Neural cell (in vitro differentiated cells): ENCODE measurements at regions not wholly inside any gene's neighbourhood (a gene's known extent, or its start where the extent isn't known, plus 50 kb on each side); places are given as distances from the start of the nearest gene placed in this dataset.

Source experiments
- H2AFZ ChIP-seq: fragments of 200-600, 300-800 bp; sonication (generic), shearing (Covaris generic); 2 replicates; pipeline ENCODE4 v1.6.0; 2014; ENCODE audit warnings: low read depth, mild to moderate bottlenecking, antibody characterized with exemption, low read length, moderate library complexity
- H3F3A ChIP-seq: fragments of 200-600 bp; shearing (Covaris generic); 2 replicates; pipeline ENCODE4 v1.6.1; 2016; ENCODE audit warnings: mild to moderate bottlenecking, moderate library complexity, mixed read lengths, antibody characterized with exemption, low read length; ENCODE audit not compliant: insufficient read depth, poor library complexity, severe bottlenecking
- H3K27ac ChIP-seq: fragments of 200-600, 300-800 bp; sonication (generic), shearing (Covaris generic); 2 replicates; pipeline ENCODE4 v1.5.1; 2014; ENCODE audit warnings: mild to moderate bottlenecking, low read length, moderate library complexity
- H3K27me3 ChIP-seq: fragments of 300-800, 200-600 bp; sonication (generic), shearing (Covaris generic); 2 replicates; pipeline ENCODE4 v1.6.0; 2014; ENCODE audit warnings: mild to moderate bottlenecking, low read depth, low read length, moderate library complexity; ENCODE audit not compliant: insufficient read depth
- H3K36me3 ChIP-seq: fragments of 300-800, 200-600 bp; sonication (generic), shearing (Covaris generic); 2 replicates; pipeline ENCODE4 v1.5.1; 2014; ENCODE audit warnings: mild to moderate bottlenecking, antibody characterized with exemption, low read length, moderate library complexity; ENCODE audit not compliant: insufficient read depth
- H3K4me2 ChIP-seq: fragments of 300-800, 200-600 bp; sonication (generic), shearing (Covaris generic); 2 replicates; pipeline ENCODE4 v1.6.0; 2014; ENCODE audit warnings: mild to moderate bottlenecking, low read length
- H3K4me3 ChIP-seq: fragments of 300-800, 200-600 bp; sonication (generic), shearing (Covaris generic); 2 replicates; pipeline ENCODE4 v1.5.1; 2014; ENCODE audit warnings: mild to moderate bottlenecking, low read length, moderate library complexity
- H3K79me2 ChIP-seq: fragments of 200-600 bp; shearing (Covaris generic); replicated peaks from 2 replicates; pipeline ENCODE4 v1.6.0; 2014; ENCODE audit warnings: mild to moderate bottlenecking, low read length, moderate library complexity; ENCODE audit not compliant: insufficient read depth
- H3K9ac ChIP-seq: fragments of 300-800, 200-600 bp; sonication (generic), shearing (Covaris generic); 2 replicates; pipeline ENCODE4 v1.6.1; 2016; ENCODE audit warnings: mild to moderate bottlenecking, low read length, mixed read lengths
- H3K9me2 ChIP-seq: fragments of 200-600 bp; shearing (Covaris generic); 2 replicates; pipeline ENCODE4 v1.6.1; 2016; ENCODE audit warnings: mild to moderate bottlenecking, low read length, mixed read lengths; ENCODE audit not compliant: insufficient read depth
- H3K9me3 ChIP-seq: fragments of 200-600, 300-800 bp; sonication (generic), shearing (Covaris generic); 2 replicates; pipeline ENCODE4 v1.6.1; 2016; ENCODE audit warnings: mild to moderate bottlenecking, mixed run types, low read length, moderate library complexity, mixed read lengths
- H4K20me1 ChIP-seq: fragments of 200-600 bp; shearing (Covaris generic); 2 replicates; pipeline ENCODE4 v1.6.1; 2016; ENCODE audit warnings: mild to moderate bottlenecking, mixed run types; ENCODE audit not compliant: insufficient read depth
- EP300 ChIP-seq: fragments of 450-650 bp; conservative IDR thresholded peaks from 2 replicates; pipeline ENCODE4 v1.6.1; 2014; ENCODE audit warnings: antibody characterized with exemption, mild to moderate bottlenecking, moderate library complexity; ENCODE audit not compliant: poor library complexity, severe bottlenecking
- EZH2 ChIP-seq: fragments of 200-600, 300-800 bp; shearing (Covaris generic), sonication (generic); IDR thresholded peaks from 2 replicates; pipeline ENCODE4 v1.6.1; 2014; ENCODE audit warnings: antibody characterized with exemption, low read length, borderline replicate concordance, mild to moderate bottlenecking; ENCODE audit not compliant: insufficient read depth, poor library complexity, severe bottlenecking
- MXI1 ChIP-seq: fragments of 450-650 bp; conservative IDR thresholded peaks from 2 replicates; pipeline ENCODE4 v1.6.1; 2014; ENCODE audit warnings: antibody characterized with exemption, mild to moderate bottlenecking; ENCODE audit not compliant: poor library complexity, severe bottlenecking
- POLR2AphosphoS5 ChIP-seq: IDR thresholded peaks from 2 replicates; pipeline ENCODE4 v1.6.1; 2012
- RAD21 ChIP-seq: fragments of 450-650 bp; conservative IDR thresholded peaks from 2 replicates; pipeline ENCODE4 v1.6.1; 2014; ENCODE audit warnings: antibody characterized with exemption, mild to moderate bottlenecking, moderate library complexity
- SMC3 ChIP-seq: fragments of 450-650 bp; conservative IDR thresholded peaks from 2 replicates; pipeline ENCODE4 v1.6.1; 2014; ENCODE audit warnings: antibody characterized with exemption, mild to moderate bottlenecking, moderate library complexity; ENCODE audit not compliant: poor library complexity
- TAF1 ChIP-seq: IDR thresholded peaks from 2 replicates; pipeline ENCODE4 v1.6.1; 2012; ENCODE audit warnings: low read depth
- TF ChIP-seq, protein P1 (sequence below): fragments of 450-650 bp; IDR thresholded peaks from 2 replicates; pipeline ENCODE4 v1.5.1; 2014; ENCODE audit warnings: antibody characterized with exemption, mild to moderate bottlenecking, moderate library complexity; ENCODE audit not compliant: poor library complexity, severe bottlenecking
- TF ChIP-seq, protein P2 (sequence below): IDR thresholded peaks from 2 replicates; pipeline ENCODE4 v1.6.1; 2012; ENCODE audit warnings: borderline replicate concordance

DNA sequence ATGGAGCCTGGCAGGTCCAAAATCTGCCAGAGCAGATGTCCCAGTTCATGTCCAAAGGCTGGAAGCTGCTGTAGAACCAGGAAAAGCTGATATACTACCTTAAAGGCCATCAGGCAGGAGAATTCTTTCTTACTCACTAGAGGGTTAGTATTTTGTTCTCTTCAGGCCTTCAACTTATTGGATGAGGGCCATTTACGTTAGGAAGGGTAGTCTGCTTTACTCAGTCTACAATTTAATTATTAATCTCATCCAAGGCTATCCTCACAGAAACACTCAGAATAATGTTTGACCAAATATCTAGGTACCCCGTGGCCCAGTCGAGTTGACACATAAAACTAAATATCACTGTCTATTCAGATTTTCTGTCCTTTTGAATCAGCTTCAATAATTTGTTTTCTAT is 437.4 kb downstream of the TLE4 start:
- no peaks in the 10 kb centered on the region for H3K9me2 ChIP-seq
- H3K9me3 ChIP-seq, result no peaks in the 10 kb centered on the region
- no peaks in the 10 kb centered on the region for H3F3A ChIP-seq
- no peak overlapping the region for H3K27ac ChIP-seq
- no peaks in the 10 kb centered on the region for H3K27me3 ChIP-seq
- no peak overlapping the region for H2AFZ ChIP-seq
- H4K20me1 ChIP-seq, result no peaks in the 10 kb centered on the region
- H3K9ac ChIP-seq, result no peak overlapping the region
- H3K4me3 ChIP-seq, result no peak overlapping the region
- H3K36me3 ChIP-seq, result no peaks in the 10 kb centered on the region
- no peak overlapping the region for H3K4me2 ChIP-seq
- TF ChIP-seq POLR2AphosphoS5, result no peak
- TF ChIP-seq SMC3, result no peak
- TF ChIP-seq MXI1, result no peak
- TF ChIP-seq, protein P1, sequence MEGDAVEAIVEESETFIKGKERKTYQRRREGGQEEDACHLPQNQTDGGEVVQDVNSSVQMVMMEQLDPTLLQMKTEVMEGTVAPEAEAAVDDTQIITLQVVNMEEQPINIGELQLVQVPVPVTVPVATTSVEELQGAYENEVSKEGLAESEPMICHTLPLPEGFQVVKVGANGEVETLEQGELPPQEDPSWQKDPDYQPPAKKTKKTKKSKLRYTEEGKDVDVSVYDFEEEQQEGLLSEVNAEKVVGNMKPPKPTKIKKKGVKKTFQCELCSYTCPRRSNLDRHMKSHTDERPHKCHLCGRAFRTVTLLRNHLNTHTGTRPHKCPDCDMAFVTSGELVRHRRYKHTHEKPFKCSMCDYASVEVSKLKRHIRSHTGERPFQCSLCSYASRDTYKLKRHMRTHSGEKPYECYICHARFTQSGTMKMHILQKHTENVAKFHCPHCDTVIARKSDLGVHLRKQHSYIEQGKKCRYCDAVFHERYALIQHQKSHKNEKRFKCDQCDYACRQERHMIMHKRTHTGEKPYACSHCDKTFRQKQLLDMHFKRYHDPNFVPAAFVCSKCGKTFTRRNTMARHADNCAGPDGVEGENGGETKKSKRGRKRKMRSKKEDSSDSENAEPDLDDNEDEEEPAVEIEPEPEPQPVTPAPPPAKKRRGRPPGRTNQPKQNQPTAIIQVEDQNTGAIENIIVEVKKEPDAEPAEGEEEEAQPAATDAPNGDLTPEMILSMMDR, result no peak
- no peaks in the 10 kb centered on the region for H3K79me2 ChIP-seq

DNA sequence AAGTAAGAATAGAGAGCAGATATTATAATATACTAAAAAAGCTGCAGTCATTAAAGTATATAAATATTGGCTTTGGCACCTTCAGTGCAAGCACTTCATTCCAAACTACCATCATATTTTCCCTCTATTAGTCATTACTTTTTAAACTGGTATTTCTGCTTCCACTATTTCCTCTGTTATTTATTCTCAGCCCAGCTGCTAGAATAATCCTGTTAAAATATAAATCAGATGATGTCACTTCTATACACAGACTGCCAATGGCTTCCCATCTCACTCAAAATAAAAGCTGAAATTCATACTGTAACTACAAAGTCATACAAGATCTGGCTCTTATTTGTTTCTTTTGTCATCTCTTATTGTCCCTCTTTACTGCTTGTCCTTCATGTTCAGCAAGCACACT is 432.9 kb downstream of the TLE4 start:
- Histone ChIP-seq H3K4me3 (no peak overlapping the region), H3K36me3 (no peaks in the 10 kb centered on the region), H3K27me3 (no peaks in the 10 kb centered on the region), H3K79me2 (no peaks in the 10 kb centered on the region), H3K27ac (no peak overlapping the region), H3K9ac (no peak overlapping the region), H4K20me1 (no peaks in the 10 kb centered on the region), H2AFZ (no peak overlapping the region), H3K9me2 (no peaks in the 10 kb centered on the region), H3K4me2 (no peak overlapping the region), H3K9me3 (no peaks in the 10 kb centered on the region), H3F3A (no peaks in the 10 kb centered on the region)
- no peak for TF ChIP-seq TAF1
- TF ChIP-seq SMC3, result no peak
- no peak for TF ChIP-seq POLR2AphosphoS5
- no peak for TF ChIP-seq EP300
- TF ChIP-seq, protein P2, sequence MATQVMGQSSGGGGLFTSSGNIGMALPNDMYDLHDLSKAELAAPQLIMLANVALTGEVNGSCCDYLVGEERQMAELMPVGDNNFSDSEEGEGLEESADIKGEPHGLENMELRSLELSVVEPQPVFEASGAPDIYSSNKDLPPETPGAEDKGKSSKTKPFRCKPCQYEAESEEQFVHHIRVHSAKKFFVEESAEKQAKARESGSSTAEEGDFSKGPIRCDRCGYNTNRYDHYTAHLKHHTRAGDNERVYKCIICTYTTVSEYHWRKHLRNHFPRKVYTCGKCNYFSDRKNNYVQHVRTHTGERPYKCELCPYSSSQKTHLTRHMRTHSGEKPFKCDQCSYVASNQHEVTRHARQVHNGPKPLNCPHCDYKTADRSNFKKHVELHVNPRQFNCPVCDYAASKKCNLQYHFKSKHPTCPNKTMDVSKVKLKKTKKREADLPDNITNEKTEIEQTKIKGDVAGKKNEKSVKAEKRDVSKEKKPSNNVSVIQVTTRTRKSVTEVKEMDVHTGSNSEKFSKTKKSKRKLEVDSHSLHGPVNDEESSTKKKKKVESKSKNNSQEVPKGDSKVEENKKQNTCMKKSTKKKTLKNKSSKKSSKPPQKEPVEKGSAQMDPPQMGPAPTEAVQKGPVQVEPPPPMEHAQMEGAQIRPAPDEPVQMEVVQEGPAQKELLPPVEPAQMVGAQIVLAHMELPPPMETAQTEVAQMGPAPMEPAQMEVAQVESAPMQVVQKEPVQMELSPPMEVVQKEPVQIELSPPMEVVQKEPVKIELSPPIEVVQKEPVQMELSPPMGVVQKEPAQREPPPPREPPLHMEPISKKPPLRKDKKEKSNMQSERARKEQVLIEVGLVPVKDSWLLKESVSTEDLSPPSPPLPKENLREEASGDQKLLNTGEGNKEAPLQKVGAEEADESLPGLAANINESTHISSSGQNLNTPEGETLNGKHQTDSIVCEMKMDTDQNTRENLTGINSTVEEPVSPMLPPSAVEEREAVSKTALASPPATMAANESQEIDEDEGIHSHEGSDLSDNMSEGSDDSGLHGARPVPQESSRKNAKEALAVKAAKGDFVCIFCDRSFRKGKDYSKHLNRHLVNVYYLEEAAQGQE, result no peak
- no peak for TF ChIP-seq EZH2
- TF ChIP-seq, protein P1, result no peak
- no peak for TF ChIP-seq RAD21
- TF ChIP-seq MXI1, result no peak
